ENCODE measurements at regions not wholly inside any gene's neighbourhood (a gene's known extent, or its start where the extent isn't known, plus 50 kb on each side); places are given as distances from the start of the nearest gene placed in this dataset.
"Not testable (repeated sequence)": the region's sequence is repeated elsewhere in the genome, so short reads cannot be mapped to it uniquely, and the experiment has no call there.

GRCh38 chr17:77533697-77534096 lies 392.9 kb downstream of the SEC14L1 start:
- DNase-seq = not testable (repeated sequence)

- no peak for DNase-seq
Observed at GRCh38 chr17:77534137-77534536, 393.4 kb downstream of the SEC14L1 start.

- no peak for DNase-seq
Observed at GRCh38 chr17:77535435-77535834, 394.7 kb downstream of the SEC14L1 start.

GRCh38 chr17:77535892-77536291 lies 395.1 kb downstream of the SEC14L1 start:
- DNase-seq = no peak

- no peak for DNase-seq
Observed at GRCh38 chr17:77537566-77537965, 396.8 kb downstream of the SEC14L1 start.

GRCh38 chr17:77540531-77540930 lies 399.8 kb downstream of the SEC14L1 start:
- no peak for DNase-seq

- no peak for DNase-seq
Observed at GRCh38 chr17:77540975-77541374, 400.2 kb downstream of the SEC14L1 start.

GRCh38 chr17:77542011-77542410 lies 401.2 kb downstream of the SEC14L1 start:
- no peak for DNase-seq

GRCh38 chr17:77542551-77543490 lies 402.1 kb downstream of the SEC14L1 start:
- DNase-seq = peak; percentile 72

GRCh38 chr17:77543801-77544200 lies 403.0 kb downstream of the SEC14L1 start:
- no peak for DNase-seq

GRCh38 chr17:77544347-77545110 lies 403.8 kb downstream of the SEC14L1 start:
- DNase-seq = no peak

GRCh38 chr17:77546772-77547241 lies 406.0 kb downstream of the SEC14L1 start:
- no peak for DNase-seq

- DNase-seq = no peak
Observed at GRCh38 chr17:77548967-77549366, 408.2 kb downstream of the SEC14L1 start.

- no peak for DNase-seq
Observed at GRCh38 chr17:77549726-77550366, 408.7 kb upstream of the TNRC6C start.

- DNase-seq = no peak
Observed at GRCh38 chr17:77553459-77554066, 404.9 kb upstream of the TNRC6C start.

- no peak for DNase-seq
Observed at GRCh38 chr17:77555121-77555591, 403.3 kb upstream of the TNRC6C start.

GRCh38 chr17:77555741-77556291 lies 402.7 kb upstream of the TNRC6C start:
- no peak for DNase-seq

- DNase-seq = no peak
Observed at GRCh38 chr17:77556383-77557061, 402.0 kb upstream of the TNRC6C start.

GRCh38 chr17:77558846-77559626 lies 399.5 kb upstream of the TNRC6C start:
- DNase-seq = no peak

GRCh38 chr17:77560381-77560780 lies 398.1 kb upstream of the TNRC6C start:
- no peak for DNase-seq

- no peak for DNase-seq
Observed at GRCh38 chr17:77560841-77561240, 397.7 kb upstream of the TNRC6C start.

All from CD4-positive, alpha-beta T cell treated with Interleukin-6 for 4 hours (primary cell).